Gastrocnemius medialis (tissue), 4 donors: ENCODE measurements at regions not wholly inside any gene's neighbourhood (a gene's known extent, or its start where the extent isn't known, plus 50 kb on each side); places are given as distances from the start of the nearest gene placed in this dataset.

Experiments
- POLR2A ChIP-seq, 2 donors: fragments of 450-650 bp; IDR thresholded peaks; one replicate each; pipeline ENCODE4 v1.6.1; 2017; ENCODE audit warnings: antibody characterized with exemption in 2 of 2, mild to moderate bottlenecking in 2 of 2, moderate library complexity in 2 of 2
- TF ChIP-seq, protein P1 (sequence below), 5 experiments: fragments of 450-650 bp in 3 of 5; fragments of 200-600 bp in 2 of 5; sonication (generic) in 2 of 5; IDR thresholded peaks in 4 of 5; conservative IDR thresholded peaks in 1 of 5; 1 replicate in 4 of 5; 2 replicates in 1 of 5; pipeline ENCODE4 v1.5.1; 2016 to 2019; ENCODE audit warnings: antibody characterized with exemption in 5 of 5, mild to moderate bottlenecking in 3 of 5, moderate library complexity in 3 of 5

- TF ChIP-seq, protein P1, sequence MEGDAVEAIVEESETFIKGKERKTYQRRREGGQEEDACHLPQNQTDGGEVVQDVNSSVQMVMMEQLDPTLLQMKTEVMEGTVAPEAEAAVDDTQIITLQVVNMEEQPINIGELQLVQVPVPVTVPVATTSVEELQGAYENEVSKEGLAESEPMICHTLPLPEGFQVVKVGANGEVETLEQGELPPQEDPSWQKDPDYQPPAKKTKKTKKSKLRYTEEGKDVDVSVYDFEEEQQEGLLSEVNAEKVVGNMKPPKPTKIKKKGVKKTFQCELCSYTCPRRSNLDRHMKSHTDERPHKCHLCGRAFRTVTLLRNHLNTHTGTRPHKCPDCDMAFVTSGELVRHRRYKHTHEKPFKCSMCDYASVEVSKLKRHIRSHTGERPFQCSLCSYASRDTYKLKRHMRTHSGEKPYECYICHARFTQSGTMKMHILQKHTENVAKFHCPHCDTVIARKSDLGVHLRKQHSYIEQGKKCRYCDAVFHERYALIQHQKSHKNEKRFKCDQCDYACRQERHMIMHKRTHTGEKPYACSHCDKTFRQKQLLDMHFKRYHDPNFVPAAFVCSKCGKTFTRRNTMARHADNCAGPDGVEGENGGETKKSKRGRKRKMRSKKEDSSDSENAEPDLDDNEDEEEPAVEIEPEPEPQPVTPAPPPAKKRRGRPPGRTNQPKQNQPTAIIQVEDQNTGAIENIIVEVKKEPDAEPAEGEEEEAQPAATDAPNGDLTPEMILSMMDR (IDR thresholded peaks at IDR 0.05 in 4 of 5, conservative IDR thresholded peaks at IDR 0.05 in 1 of 5) = no peak
- no peak for TF ChIP-seq POLR2A (IDR thresholded peaks at IDR 0.05)
Measured at GRCh38 chr12:72747111-72747849, 475.1 kb downstream of the TRHDE start.
